ENCODE measurements at regions not wholly inside any gene's neighbourhood (a gene's known extent, or its start where the extent isn't known, plus 50 kb on each side); places are given as distances from the start of the nearest gene placed in this dataset.
A peak's percentile ranks its signal among the peaks of the same experiment; 100 is the strongest.
"Not testable (repeated sequence)": the region's sequence is repeated elsewhere in the genome, so short reads cannot be mapped to it uniquely, and the experiment has no call there.

GRCh38 chr1:111063595-111063994 is 76.3 kb downstream of the DRAM2 start:
- no peak for DNase-seq

- DNase-seq: no peak
Measured at GRCh38 chr1:111062624-111063023, 77.3 kb downstream of the DRAM2 start.

GRCh38 chr1:111062081-111062480 is 77.8 kb downstream of the DRAM2 start:
- no peak for DNase-seq

- DNase-seq: no peak
Measured at GRCh38 chr1:111054656-111055055, 85.2 kb downstream of the DRAM2 start.

- no peak for DNase-seq
Measured at GRCh38 chr1:111052246-111052645, 87.6 kb downstream of the DRAM2 start.

- not testable (repeated sequence) for DNase-seq
Measured at GRCh38 chr1:111048253-111048652, 84.5 kb upstream of the LRIF1 start.

- DNase-seq: no peak
Measured at GRCh38 chr1:111045033-111045722, 81.5 kb upstream of the LRIF1 start.

- peak; percentile 58 for DNase-seq
Measured at GRCh38 chr1:111032295-111032897, 68.7 kb upstream of the LRIF1 start.

GRCh38 chr1:111030590-111030989 is 66.9 kb upstream of the LRIF1 start:
- DNase-seq: peak; percentile 75

GRCh38 chr1:111025109-111025508 is 61.4 kb upstream of the LRIF1 start:
- DNase-seq: no peak

- DNase-seq: no peak
Measured at GRCh38 chr1:111015222-111015621, 51.5 kb upstream of the LRIF1 start.
